ENCODE measurements at regions not wholly inside any gene's neighbourhood (a gene's known extent, or its start where the extent isn't known, plus 50 kb on each side); places are given as distances from the start of the nearest gene placed in this dataset.

- no peak overlapping the region for H3K27ac ChIP-seq
- no peak for DNase-seq (ENCODE audit: low read depth, low spot score)
These were observed 167.1 kb upstream of the C1QTNF7 start for GRCh38 chr4:15260758-15261157.

DNA sequence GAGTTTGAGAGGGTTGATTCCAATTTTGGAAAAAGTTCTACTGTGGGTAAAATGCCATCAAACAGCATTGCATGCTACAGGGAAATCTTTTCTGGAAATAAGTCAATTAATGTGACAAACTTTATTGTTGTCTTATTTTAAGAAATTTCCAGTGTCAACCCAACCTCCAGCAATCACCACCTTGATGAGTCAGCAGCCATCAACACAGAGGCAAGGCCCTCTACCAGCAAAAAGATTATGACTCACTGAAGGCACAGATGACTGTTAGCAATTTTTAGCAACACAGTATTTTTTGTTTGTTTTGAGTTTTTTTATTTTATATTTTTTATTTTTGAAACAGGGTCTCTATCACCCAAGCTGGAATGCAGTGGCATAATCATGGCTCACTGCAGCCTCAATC is 165.4 kb upstream of the C1QTNF7 start:
- H3K27ac ChIP-seq = no peak overlapping the region
- no peak for DNase-seq (ENCODE audit: low read depth, low spot score)

DNA sequence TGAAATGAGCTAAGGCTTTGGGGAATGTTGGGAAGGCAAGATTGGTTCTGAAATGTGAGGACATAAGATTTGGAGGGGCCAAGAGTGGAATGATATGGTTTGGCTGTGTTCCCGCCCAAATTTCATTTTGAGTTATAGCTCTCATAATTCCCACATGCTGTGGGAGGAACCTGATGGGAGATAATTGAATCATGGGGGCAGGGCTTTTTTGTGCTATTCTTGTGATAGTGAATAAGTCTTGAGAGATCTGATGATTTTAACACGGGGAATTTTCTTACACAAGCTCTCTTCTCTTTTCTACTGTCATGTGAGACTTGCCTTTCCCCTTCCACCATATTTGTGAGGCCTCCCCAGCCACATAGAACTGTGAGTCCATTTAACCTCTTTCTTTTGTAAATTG is 157.6 kb upstream of the C1QTNF7 start:
- no peak overlapping the region for H3K27ac ChIP-seq
- DNase-seq (ENCODE audit: low read depth, low spot score) = no peak

DNA sequence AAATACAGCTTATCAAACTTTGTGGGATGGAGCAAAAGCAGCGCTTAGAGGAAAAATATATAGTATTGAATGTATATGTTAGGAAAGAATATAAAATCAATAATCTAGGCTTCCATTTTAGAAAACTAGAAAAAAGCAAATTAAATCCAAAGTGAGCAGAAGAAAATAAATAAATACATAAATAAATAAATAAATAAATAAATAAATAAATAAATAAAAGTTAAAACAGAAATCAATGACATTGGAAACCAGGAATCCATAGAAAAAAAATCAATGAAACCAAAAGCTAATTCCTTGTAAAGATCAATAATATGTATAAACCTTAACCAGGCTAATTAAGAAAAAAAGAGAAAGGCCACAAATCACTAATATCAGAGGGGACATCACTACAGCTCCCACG is 141.8 kb upstream of the C1QTNF7 start:
- no peak overlapping the region for H3K27ac ChIP-seq

DNA sequence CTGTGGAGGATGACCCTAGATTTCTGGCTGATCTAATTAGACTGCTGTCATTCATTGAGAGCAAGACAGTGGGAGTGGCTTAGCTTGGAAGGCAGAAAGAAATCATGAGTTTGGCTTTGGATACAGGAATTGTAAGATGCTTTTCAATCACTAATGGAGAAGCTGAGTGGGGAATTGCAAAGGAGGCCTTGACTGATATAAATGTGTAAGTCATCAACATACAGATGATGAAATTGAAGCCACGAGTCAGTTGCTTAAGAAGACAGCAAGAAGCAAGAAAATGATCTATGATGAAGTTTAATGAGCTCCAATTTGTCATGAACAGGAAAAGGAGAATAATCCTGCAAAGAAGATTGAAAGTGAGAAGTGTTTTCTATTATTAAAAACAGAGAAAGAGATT is 136.7 kb upstream of the C1QTNF7 start:
- DNase-seq (ENCODE audit: low read depth, low spot score) = peak; percentile 10

More for the DNA sequence above, 141.8 kb upstream of the C1QTNF7 start:
- DNase-seq (ENCODE audit: low read depth, low spot score) = no peak

GRCh38 chr4:15293711-15294110 is 134.1 kb upstream of the C1QTNF7 start:
- no peak overlapping the region for H3K27ac ChIP-seq
- no peak for DNase-seq (ENCODE audit: low read depth, low spot score)

More for the DNA sequence above, 136.7 kb upstream of the C1QTNF7 start:
- H3K27ac ChIP-seq = peak overlapping the region; percentile 37

- no peak overlapping the region for H3K27ac ChIP-seq
- DNase-seq (ENCODE audit: low read depth, low spot score) = no peak
These were observed 133.6 kb upstream of the C1QTNF7 start for GRCh38 chr4:15294202-15294601.

GRCh38 chr4:15294832-15295231 is 133.0 kb upstream of the C1QTNF7 start:
- no peak for DNase-seq (ENCODE audit: low read depth, low spot score)
- H3K27ac ChIP-seq = no peak overlapping the region

DNA sequence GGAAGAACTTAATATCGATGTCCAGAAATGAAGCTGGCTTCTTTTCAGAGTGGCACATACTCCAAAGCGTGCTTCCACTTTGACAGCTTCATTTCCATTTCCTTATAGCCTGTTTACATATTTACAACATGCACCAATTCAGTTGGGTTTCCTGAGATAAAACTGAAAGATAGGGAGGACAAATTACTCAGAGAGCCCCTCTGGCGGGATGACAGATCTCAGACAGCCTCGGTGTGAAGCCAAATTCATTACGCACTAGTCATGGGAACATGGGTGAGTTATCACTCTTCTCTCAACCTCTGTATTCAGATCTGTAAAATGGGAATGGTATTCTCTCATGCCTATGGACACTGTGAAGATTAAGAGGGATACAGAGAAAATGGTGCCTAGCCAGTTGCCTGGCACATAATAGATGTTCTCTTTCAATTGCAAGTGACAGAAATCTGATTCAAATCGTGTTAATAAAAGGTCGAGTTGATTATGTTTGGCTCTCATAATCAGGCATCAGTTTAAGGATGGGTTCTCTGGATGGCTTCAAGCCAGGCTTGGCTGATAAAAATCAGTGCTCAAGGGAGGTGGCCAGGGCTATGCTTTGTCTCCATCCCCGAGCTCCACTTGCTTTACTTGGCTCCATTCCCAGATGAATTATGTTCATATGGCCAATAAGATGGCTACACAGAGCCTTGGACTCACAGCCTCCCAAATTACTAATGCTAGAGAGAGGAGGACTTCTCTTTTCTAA is 132.2 kb upstream of the C1QTNF7 start:
- no peak overlapping the region for H3K27ac ChIP-seq
- no peak for DNase-seq (ENCODE audit: low read depth, low spot score)

GRCh38 chr4:15297344-15297743 is 130.5 kb upstream of the C1QTNF7 start:
- no peak for DNase-seq (ENCODE audit: low read depth, low spot score)
- H3K27ac ChIP-seq = no peak overlapping the region

- H3K27ac ChIP-seq = no peak overlapping the region
- no peak for DNase-seq (ENCODE audit: low read depth, low spot score)
These were observed 128.2 kb upstream of the C1QTNF7 start for GRCh38 chr4:15299627-15300026.

- peak overlapping the region; percentile 47 for H3K27ac ChIP-seq
These were observed 124.7 kb upstream of the C1QTNF7 start for GRCh38 chr4:15303052-15303641.

DNA sequence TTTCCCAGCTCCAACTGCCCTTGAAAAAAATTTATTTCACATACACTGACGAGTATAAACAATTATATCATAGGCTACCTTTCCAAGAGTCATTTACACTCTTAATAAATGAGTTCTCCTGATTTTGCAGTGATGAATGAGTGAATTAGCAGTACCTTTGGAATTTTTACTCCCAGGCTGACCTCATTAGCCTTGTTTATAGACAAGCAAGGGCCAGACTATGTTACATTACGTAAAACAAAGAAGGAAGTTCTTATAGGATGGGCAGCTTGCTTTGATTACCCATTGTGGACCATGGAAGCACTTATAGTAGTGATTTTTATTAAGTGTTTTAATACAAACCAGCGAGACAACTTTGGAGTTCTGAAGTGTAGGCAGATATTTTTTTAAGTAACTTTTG is 112.9 kb upstream of the C1QTNF7 start:
- DNase-seq (ENCODE audit: low read depth, low spot score) = no peak

More at GRCh38 chr4:15303052-15303641, 124.7 kb upstream of the C1QTNF7 start:
- peak; percentile 65 for DNase-seq (ENCODE audit: low read depth, low spot score)

GRCh38 chr4:15317246-15317645 is 110.6 kb upstream of the C1QTNF7 start:
- no peak for DNase-seq (ENCODE audit: low read depth, low spot score)
- H3K27ac ChIP-seq = no peak overlapping the region

More for the DNA sequence above, 112.9 kb upstream of the C1QTNF7 start:
- H3K27ac ChIP-seq = no peak overlapping the region

DNA sequence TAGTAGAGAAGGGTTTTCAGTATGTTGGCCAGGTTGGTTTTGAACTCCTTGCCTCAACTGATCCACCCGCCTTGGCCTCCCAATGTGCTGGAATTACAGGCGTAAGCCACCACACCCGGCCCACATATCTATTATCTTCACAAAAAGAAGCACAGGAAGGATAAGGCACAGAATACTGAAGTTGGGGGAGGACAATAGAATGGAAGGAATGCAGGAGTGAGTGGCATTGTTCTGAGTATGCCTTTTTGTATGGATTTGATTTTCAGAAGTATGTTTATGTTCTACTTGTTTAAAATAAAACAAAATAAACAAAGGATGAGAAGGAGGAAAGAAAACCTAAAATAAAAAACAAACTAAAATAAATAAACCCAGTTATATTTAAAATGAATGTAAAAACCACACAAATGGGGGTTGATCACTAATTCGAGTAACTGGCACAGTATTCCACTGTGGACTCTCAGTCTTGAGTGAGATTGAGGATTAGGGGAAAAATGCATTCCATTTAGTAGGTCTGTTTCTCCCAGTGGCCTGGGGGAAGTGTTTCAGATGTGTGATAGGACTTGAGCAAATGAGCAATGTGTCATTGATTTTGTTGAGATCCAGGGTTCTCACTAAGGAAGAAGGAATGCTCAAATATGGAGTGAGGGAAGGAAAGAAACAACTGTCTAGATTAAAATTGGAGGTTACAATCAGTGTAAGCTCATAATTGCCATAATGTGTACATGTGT is 109.0 kb upstream of the C1QTNF7 start:
- no peak for DNase-seq (ENCODE audit: low read depth, low spot score)
- H3K27ac ChIP-seq = no peak overlapping the region

DNA sequence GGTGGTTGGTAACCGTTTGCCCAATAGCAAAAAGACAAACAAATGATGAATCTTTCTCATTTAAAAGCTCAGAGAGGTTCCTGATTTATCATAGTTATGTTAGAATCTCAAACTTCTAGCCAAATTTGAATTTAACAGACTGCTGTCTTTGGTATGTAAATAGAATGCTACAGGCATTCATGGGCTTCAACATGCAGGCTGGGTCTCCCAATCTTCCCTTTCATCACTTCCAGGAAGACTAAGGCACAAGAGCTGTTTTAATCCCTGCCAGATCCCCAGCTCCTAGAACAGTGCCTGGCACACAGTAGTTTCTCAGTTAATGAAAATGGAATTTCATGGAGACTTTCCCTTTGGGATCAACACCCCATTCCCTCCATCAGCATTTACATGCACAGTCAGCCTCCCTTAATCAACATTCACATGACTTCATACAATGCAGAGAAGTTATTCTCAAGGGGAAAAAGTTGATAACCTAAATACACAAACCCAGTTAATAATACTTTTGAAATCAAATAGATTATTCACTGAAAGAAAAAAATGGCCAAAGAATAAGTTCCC is 107.6 kb upstream of the C1QTNF7 start:
- no peak for DNase-seq (ENCODE audit: low read depth, low spot score)
- H3K27ac ChIP-seq = no peak overlapping the region

GRCh38 chr4:15322006-15322405 is 105.8 kb upstream of the C1QTNF7 start:
- DNase-seq (ENCODE audit: low read depth, low spot score) = no peak
- H3K27ac ChIP-seq = no peak overlapping the region

GRCh38 chr4:15325987-15326386 is 101.8 kb upstream of the C1QTNF7 start:
- no peak for DNase-seq (ENCODE audit: low read depth, low spot score)
- H3K27ac ChIP-seq = no peak overlapping the region

DNA sequence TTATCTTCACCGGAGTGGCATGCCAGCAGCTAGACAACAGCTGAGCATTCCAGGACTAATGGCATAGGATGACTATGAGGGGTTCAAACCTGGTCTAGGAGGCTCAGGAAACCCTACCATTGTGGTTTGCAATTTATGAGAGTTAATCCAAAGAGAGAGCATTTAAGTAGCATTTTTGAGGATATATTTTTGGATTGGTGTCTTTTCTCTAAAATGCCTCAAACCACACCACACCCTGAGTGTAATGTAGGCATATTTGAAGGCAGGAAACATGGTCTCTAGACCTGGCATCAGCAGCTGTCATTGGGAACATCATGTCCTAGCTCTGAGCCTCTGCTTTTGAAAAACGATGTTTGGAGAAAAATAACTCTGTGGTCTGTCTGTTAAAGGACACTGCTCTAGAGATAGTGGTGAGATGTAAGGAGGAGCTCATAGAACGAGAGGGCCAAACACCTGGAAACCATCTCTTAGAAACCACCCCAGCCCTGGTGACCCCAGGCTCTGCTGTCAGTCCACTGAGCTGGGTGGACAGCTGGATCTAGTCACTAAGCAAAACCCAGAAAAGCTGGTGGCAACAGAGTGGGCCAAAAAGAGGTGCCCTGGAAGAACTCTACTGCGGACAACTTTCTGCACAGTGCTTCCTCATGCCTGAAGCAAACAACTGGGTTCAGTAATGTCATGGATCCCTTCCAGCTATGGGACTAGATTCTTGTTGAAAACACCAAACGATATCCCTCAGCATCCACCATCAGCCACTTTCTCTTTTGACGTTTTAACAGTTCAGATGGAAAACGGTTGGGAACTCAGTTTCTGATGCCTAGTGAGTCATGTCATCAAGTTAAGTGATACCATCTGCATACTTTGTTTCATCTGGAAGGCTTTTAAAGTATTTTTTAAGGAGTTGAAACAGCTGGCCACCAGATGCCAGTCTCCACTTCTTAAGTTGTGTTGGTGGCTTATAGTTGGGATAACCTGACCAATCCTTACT is 100.2 kb upstream of the C1QTNF7 start:
- DNase-seq (ENCODE audit: low read depth, low spot score) = no peak
- no peak overlapping the region for H3K27ac ChIP-seq

DNA sequence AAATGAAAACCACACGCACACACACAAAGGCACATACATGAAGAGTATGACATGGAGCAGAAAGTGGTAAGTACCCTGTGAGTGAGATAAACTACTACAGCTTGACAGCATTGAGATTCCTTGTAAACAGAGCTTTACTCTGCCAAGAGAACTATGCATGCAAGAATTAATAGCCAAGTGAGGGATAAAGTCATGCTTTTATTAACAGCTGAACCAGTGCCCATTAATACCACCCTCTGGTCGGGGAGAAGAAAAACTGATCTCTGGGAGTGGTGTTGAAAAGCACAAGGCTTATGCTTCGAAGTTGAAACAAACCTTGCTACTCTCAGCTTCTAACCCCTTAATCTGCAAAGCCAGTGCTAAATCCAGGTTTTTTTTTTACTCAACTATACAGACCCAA is 95.9 kb upstream of the C1QTNF7 start:
- no peak for DNase-seq (ENCODE audit: low read depth, low spot score)
- H3K27ac ChIP-seq = no peak overlapping the region

Measured in epithelial cell of prostate (primary cell).